HG03571 (cell line): ENCODE measurements at regions not wholly inside any gene's neighbourhood (a gene's known extent, or its start where the extent isn't known, plus 50 kb on each side); places are given as distances from the start of the nearest gene placed in this dataset.
"Not testable (repeated sequence)": the region's sequence is repeated elsewhere in the genome, so short reads cannot be mapped to it uniquely, and the experiment has no call there.

Source experiments
- ATAC-seq: cut with Tn5 transposase; IDR thresholded peaks from one replicate; pipeline ENCODE4 v1.9.1; 2021; ENCODE audit not compliant: unreplicated experiment

GRCh38 chr3:187795207-187795960, 50.1 kb upstream of the BCL6 start:
- no peak for ATAC-seq

GRCh38 chr3:187798126-187798525, 52.9 kb upstream of the BCL6 start:
- no peak for ATAC-seq

- ATAC-seq: no peak
Measured at GRCh38 chr3:187798531-187799530, 53.6 kb upstream of the BCL6 start.

- ATAC-seq: peak; percentile 46
Measured at GRCh38 chr3:187799942-187800641, 54.8 kb upstream of the BCL6 start.

GRCh38 chr3:187801152-187801551, 55.9 kb upstream of the BCL6 start:
- no peak for ATAC-seq

GRCh38 chr3:187802203-187802927, 57.1 kb upstream of the BCL6 start:
- no peak for ATAC-seq

- ATAC-seq: peak; percentile 93
Measured at GRCh38 chr3:187802928-187803259, 57.6 kb upstream of the BCL6 start.

- no peak for ATAC-seq
Measured at GRCh38 chr3:187804120-187804744, 59.0 kb upstream of the BCL6 start.

GRCh38 chr3:187804745-187805121, 59.5 kb upstream of the BCL6 start:
- ATAC-seq: no peak

- no peak for ATAC-seq
Measured at GRCh38 chr3:187805774-187806173, 60.5 kb upstream of the BCL6 start.

GRCh38 chr3:187807086-187807862, 62.0 kb upstream of the BCL6 start:
- ATAC-seq: no peak

- no peak for ATAC-seq
Measured at GRCh38 chr3:187808527-187808895, 63.2 kb upstream of the BCL6 start.

GRCh38 chr3:187809612-187809991, 64.3 kb upstream of the BCL6 start:
- no peak for ATAC-seq

- ATAC-seq: no peak
Measured at GRCh38 chr3:187810021-187810446, 64.8 kb upstream of the BCL6 start.

GRCh38 chr3:187811585-187812250, 66.5 kb upstream of the BCL6 start:
- no peak for ATAC-seq

GRCh38 chr3:187812496-187812895, 67.2 kb upstream of the BCL6 start:
- ATAC-seq: no peak

GRCh38 chr3:187813198-187813597, 67.9 kb upstream of the BCL6 start:
- ATAC-seq: no peak

- ATAC-seq: not testable (repeated sequence)
Measured at GRCh38 chr3:187817766-187818165, 72.5 kb upstream of the BCL6 start.
